Esophagus squamous epithelium (tissue), 5 donors: ENCODE measurements at regions not wholly inside any gene's neighbourhood (a gene's known extent, or its start where the extent isn't known, plus 50 kb on each side); places are given as distances from the start of the nearest gene placed in this dataset.

Experiments used
- DNase-seq: peaks from one replicate; lab custom pipeline; 2025; lab: John Stamatoyannopoulos, UW
- H3K27ac ChIP-seq, 4 donors: fragments of 200-600 bp; sonication (generic); one replicate each; pipeline ENCODE4 v1.5.1; 2016 to 2019; ENCODE audit warnings: mild to moderate bottlenecking in 1 of 4
- H3K27me3 ChIP-seq, 4 donors: fragments of 200-600 bp; sonication (generic); 1 replicate in 3 of 4; 2 replicates in 1 of 4; pipeline versions ENCODE4 v1.5.1 to v1.6.0; 2017 to 2021; ENCODE audit warnings: antibody characterized with exemption in 1 of 4
- H3K36me3 ChIP-seq, 3 donors: fragments of 200-600 bp; sonication (generic); one replicate each; pipeline ENCODE4 v1.5.1; 2016 to 2019
- H3K4me1 ChIP-seq, 3 donors: fragments of 200-600 bp; sonication (generic); one replicate each; pipeline ENCODE4 v1.5.1; 2017 to 2019
- H3K4me3 ChIP-seq, 4 donors: fragments of 200-600 bp; sonication (generic); 1 replicate in 3 of 4; 2 replicates in 1 of 4; pipeline ENCODE4 v1.5.1; 2016 to 2019; ENCODE audit warnings: mild to moderate bottlenecking in 2 of 4, moderate library complexity in 1 of 4
- H3K9me3 ChIP-seq, 3 donors: fragments of 200-600 bp; sonication (generic); one replicate each; pipeline ENCODE4 v1.5.1; 2016 to 2019
- CTCF ChIP-seq, 6 experiments: fragments of 450-650 bp in 4 of 6; fragments of 200-600 bp in 2 of 6; sonication (generic) in 2 of 6; IDR thresholded peaks; one replicate each; pipeline ENCODE4 v1.5.1; 2016 to 2019; ENCODE audit warnings: antibody characterized with exemption in 6 of 6, mild to moderate bottlenecking in 4 of 6, moderate library complexity in 4 of 6
- POLR2A ChIP-seq, 4 donors: fragments of 450-650 bp; IDR thresholded peaks; one replicate each; pipeline ENCODE4 v1.6.1; 2017; ENCODE audit warnings: antibody characterized with exemption in 4 of 4, mild to moderate bottlenecking in 4 of 4, moderate library complexity in 3 of 4
- WGBS, 2 donors: methylation state at CpG; one replicate each; pipeline ENCODE4 v1.1.5; 2018; 5-methylcytosine and 5-hydroxymethylcytosine counted together
- intact Hi-C: fragments of 100-400 bp; cut with DNase I; formaldehyde crosslinking; loops from one replicate; pipeline ENCODE4 v1.15.0; 2022
- donor health status: DM: yes; HTN: yes; CAD: no.

GRCh38 chr7:1286946-1287645, 54.4 kb downstream of the UNCX start:
- TF ChIP-seq CTCF (IDR thresholded peaks at IDR 0.05) (no peak), POLR2A (IDR thresholded peaks at IDR 0.05) (no peak)
- 70 to 77% methylated on average over 11 to 19 of the region's 26 CpGs for WGBS, 2 donors
- intact Hi-C loops: no loop called here
- Histone ChIP-seq H3K36me3 (no peaks in the 10 kb centered on the region), H3K27me3 (peaks cover 0 to 97% (median 2%) of the 10 kb centered on the region in 4 donors), H3K4me1 (peaks cover 12 to 21% (median 15%) of the 10 kb centered on the region in 3 donors), H3K27ac (no peak overlapping the region), H3K4me3 (no peak overlapping the region), H3K9me3 (no peaks in the 10 kb centered on the region)
- no peak for DNase-seq

GRCh38 chr7:1287752-1288201, 55.1 kb downstream of the UNCX start:
- Histone ChIP-seq H3K4me3 (no peak overlapping the region), H3K27ac (no peak overlapping the region), H3K9me3 (no peaks in the 10 kb centered on the region), H3K27me3 (peaks cover 0 to 97% (median 2%) of the 10 kb centered on the region in 4 donors), H3K4me1 (peaks cover 12 to 21% (median 15%) of the 10 kb centered on the region in 3 donors), H3K36me3 (no peaks in the 10 kb centered on the region)
- TF ChIP-seq CTCF (IDR thresholded peaks at IDR 0.05): no peak
- TF ChIP-seq POLR2A (IDR thresholded peaks at IDR 0.05): no peak
- WGBS, 2 donors: 54 to 60% methylated on average over 8 to 9 of the region's 19 CpGs
- intact Hi-C loops: no loop called here
- no peak for DNase-seq

- no CpG with 5 or more reads among the region's 26 CpGs for WGBS, 2 donors
- peaks cover 0 to 98% (median 2%) of the 10 kb centered on the region in 4 donors for H3K27me3 ChIP-seq
These were observed 55.8 kb downstream of the UNCX start for GRCh38 chr7:1288390-1288995.

GRCh38 chr7:1288996-1289551, 56.4 kb downstream of the UNCX start:
- Histone ChIP-seq H3K27ac (no peak overlapping the region), H3K27me3 (peaks cover 0 to 98% (median 2%) of the 10 kb centered on the region in 4 donors), H3K9me3 (no peaks in the 10 kb centered on the region), H3K4me3 (no peak overlapping the region), H3K36me3 (no peaks in the 10 kb centered on the region), H3K4me1 (peaks cover 12 to 21% (median 15%) of the 10 kb centered on the region in 3 donors)
- intact Hi-C loops: no loop called here
- 79 to 83% methylated on average over 7 to 14 of the region's 32 CpGs for WGBS, 2 donors
- no peak for DNase-seq
- no peak for TF ChIP-seq POLR2A (IDR thresholded peaks at IDR 0.05)
- no peak for TF ChIP-seq CTCF (IDR thresholded peaks at IDR 0.05)

More at GRCh38 chr7:1288390-1288995, 55.8 kb downstream of the UNCX start:
- Histone ChIP-seq H3K4me1 (peaks cover 12 to 21% (median 15%) of the 10 kb centered on the region in 3 donors), H3K36me3 (no peaks in the 10 kb centered on the region), H3K27ac (no peak overlapping the region), H3K9me3 (no peaks in the 10 kb centered on the region), H3K4me3 (no peak overlapping the region)
- TF ChIP-seq CTCF (IDR thresholded peaks at IDR 0.05): no peak
- TF ChIP-seq POLR2A (IDR thresholded peaks at IDR 0.05): no peak
- DNase-seq: no peak
- intact Hi-C loops: no loop called here

- Histone ChIP-seq H3K4me3 (peak overlapping the region in 3 of 4 donors; percentile 32 to 60 (median 41)), H3K27ac (no peak overlapping the region)
- WGBS, 2 donors: 20 to 32% methylated on average over 16 to 18 of the region's 20 CpGs
These were observed 57.0 kb downstream of the UNCX start for GRCh38 chr7:1289666-1290025.

More at GRCh38 chr7:1289666-1290025, 57.0 kb downstream of the UNCX start:
- DNase-seq: no peak
- H3K4me1 ChIP-seq: peaks cover 12 to 21% (median 15%) of the 10 kb centered on the region in 3 donors
- no peaks in the 10 kb centered on the region for H3K9me3 ChIP-seq
- H3K36me3 ChIP-seq: no peaks in the 10 kb centered on the region
- peaks cover 0 to 98% (median 2%) of the 10 kb centered on the region in 4 donors for H3K27me3 ChIP-seq
- TF ChIP-seq CTCF (IDR thresholded peaks at IDR 0.05) (no peak), POLR2A (IDR thresholded peaks at IDR 0.05) (no peak)
- intact Hi-C loops: no loop called here
